Vagina (tissue), 2 donors: ENCODE measurements at regions not wholly inside any gene's neighbourhood (a gene's known extent, or its start where the extent isn't known, plus 50 kb on each side); places are given as distances from the start of the nearest gene placed in this dataset.

Experiments used
- POLR2A ChIP-seq, 2 donors: fragments of 450-650 bp; IDR thresholded peaks; one replicate each; pipeline ENCODE4 v1.6.1; 2017; ENCODE audit warnings: antibody characterized with exemption in 2 of 2, mild to moderate bottlenecking in 2 of 2, moderate library complexity in 2 of 2
- POLR2AphosphoS5 ChIP-seq, 2 donors: sonication (generic); formaldehyde crosslinking; IDR thresholded peaks; one replicate each; pipeline ENCODE4 v1.9.0; 2017; ENCODE audit warnings: antibody characterized with exemption in 2 of 2, mild to moderate bottlenecking in 2 of 2, low read depth in 1 of 2; ENCODE audit not compliant: insufficient read depth in 1 of 2
- TF ChIP-seq, protein P1 (sequence below), 3 experiments: fragments of 450-650 bp in 2 of 3; fragments of 200-600 bp in 1 of 3; sonication (generic) in 1 of 3; IDR thresholded peaks; one replicate each; pipeline ENCODE4 v1.5.1; 2017 to 2019; ENCODE audit warnings: antibody characterized with exemption in 3 of 3, mild to moderate bottlenecking in 2 of 3, moderate library complexity in 2 of 3

DNA sequence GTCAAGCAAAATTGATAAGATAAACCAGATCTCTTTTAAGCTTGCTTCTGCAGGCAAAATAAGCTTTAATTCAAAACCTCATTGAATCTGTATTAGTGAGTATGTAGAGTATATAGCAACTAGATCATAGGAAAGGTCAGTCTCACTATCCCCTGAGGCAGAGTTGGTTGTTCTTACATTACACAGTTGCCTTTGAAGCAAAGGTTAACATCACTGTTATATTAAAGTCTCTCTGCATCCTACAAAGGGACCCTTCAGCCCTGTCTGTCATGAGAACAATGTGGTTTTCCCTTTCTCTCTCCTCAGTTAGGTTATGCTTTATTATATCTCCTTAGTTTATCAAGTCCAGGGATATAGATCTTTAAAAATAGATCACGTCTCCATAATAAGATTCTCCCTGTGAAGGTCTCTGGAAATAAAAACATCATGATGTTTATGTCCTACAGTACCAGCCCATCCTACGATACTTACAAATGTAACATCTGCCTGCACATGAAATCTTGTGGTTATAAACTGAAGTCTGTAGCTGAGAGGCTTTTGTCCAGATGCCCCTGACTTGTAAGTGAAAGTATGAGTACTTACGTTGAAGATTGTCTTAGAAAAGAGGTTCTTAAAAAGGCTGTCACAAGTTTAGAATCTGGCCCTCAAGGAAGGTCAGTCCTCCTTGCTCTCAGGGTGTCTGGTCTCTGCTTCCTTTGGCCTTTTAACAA is 103.6 kb downstream of the VIP start:
- TF ChIP-seq, protein P1, sequence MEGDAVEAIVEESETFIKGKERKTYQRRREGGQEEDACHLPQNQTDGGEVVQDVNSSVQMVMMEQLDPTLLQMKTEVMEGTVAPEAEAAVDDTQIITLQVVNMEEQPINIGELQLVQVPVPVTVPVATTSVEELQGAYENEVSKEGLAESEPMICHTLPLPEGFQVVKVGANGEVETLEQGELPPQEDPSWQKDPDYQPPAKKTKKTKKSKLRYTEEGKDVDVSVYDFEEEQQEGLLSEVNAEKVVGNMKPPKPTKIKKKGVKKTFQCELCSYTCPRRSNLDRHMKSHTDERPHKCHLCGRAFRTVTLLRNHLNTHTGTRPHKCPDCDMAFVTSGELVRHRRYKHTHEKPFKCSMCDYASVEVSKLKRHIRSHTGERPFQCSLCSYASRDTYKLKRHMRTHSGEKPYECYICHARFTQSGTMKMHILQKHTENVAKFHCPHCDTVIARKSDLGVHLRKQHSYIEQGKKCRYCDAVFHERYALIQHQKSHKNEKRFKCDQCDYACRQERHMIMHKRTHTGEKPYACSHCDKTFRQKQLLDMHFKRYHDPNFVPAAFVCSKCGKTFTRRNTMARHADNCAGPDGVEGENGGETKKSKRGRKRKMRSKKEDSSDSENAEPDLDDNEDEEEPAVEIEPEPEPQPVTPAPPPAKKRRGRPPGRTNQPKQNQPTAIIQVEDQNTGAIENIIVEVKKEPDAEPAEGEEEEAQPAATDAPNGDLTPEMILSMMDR (IDR thresholded peaks at IDR 0.05), result no peak
- no peak for TF ChIP-seq POLR2A (IDR thresholded peaks at IDR 0.05)
- no peak for TF ChIP-seq POLR2AphosphoS5 (IDR thresholded peaks at IDR 0.05; ENCODE audit: insufficient read depth in 1 of 2, low read depth in 1 of 2)
